GM23338 (cell line): ENCODE measurements at regions not wholly inside any gene's neighbourhood (a gene's known extent, or its start where the extent isn't known, plus 50 kb on each side); places are given as distances from the start of the nearest gene placed in this dataset.

Experiments
- ATAC-seq: fragments of 200-7000 bp; cut with Tn5 transposase; 3 replicates; pipeline ENCODE4 v1.9.1; 2020
- DNase-seq: peaks from one replicate; pipeline ENCODE4 v3.0.0-alpha.2; 2015; ENCODE audit warnings: low spot score
- H2AFZ ChIP-seq: fragments of 200-600 bp; sonication (generic); 2 replicates; pipeline ENCODE4 v1.8.0; 2016; ENCODE audit warnings: antibody characterized with exemption, mild to moderate bottlenecking, moderate library complexity
- H3F3A ChIP-seq: fragments of 200-600 bp; sonication (generic); replicated peaks from 2 replicates; pipeline ENCODE4 v1.8.0; 2017; ENCODE audit warnings: antibody characterized with exemption, mixed run types, low read depth
- H3K27ac ChIP-seq: fragments of 200-600 bp; sonication (generic); 2 replicates; pipeline ENCODE4 v1.6.1; 2016; ENCODE audit warnings: low read depth
- H3K27me3 ChIP-seq: fragments of 200-600 bp; sonication (generic); 2 replicates; pipeline ENCODE4 v1.8.0; 2016; ENCODE audit warnings: mild to moderate bottlenecking, mixed run types, moderate library complexity; ENCODE audit not compliant: insufficient read depth
- H3K36me3 ChIP-seq: fragments of 200-600 bp; sonication (generic); 2 replicates; pipeline ENCODE4 v1.8.0; 2016; ENCODE audit warnings: mild to moderate bottlenecking; ENCODE audit not compliant: insufficient read depth
- H3K4me1 ChIP-seq: fragments of 200-600 bp; sonication (generic); 2 replicates; pipeline ENCODE4 v1.8.0; 2016; ENCODE audit warnings: mild to moderate bottlenecking, moderate library complexity; ENCODE audit not compliant: insufficient read depth
- H3K4me2 ChIP-seq: fragments of 200-600 bp; sonication (generic); 2 replicates; pipeline ENCODE4 v1.7.1; 2017; ENCODE audit warnings: mixed run types
- H3K4me3 ChIP-seq: fragments of 200-600 bp; sonication (generic); 2 replicates; pipeline ENCODE4 v1.6.1; 2016; ENCODE audit warnings: mixed run types
- H3K79me2 ChIP-seq: fragments of 200-600 bp; sonication (generic); replicated peaks from 2 replicates; pipeline ENCODE4 v1.8.0; 2017; ENCODE audit warnings: mild to moderate bottlenecking; ENCODE audit not compliant: insufficient read depth
- H3K9me2 ChIP-seq: fragments of 200-600 bp; sonication (generic); 2 replicates; pipeline ENCODE4 v1.8.0; 2017; ENCODE audit not compliant: insufficient read depth
- H4K20me1 ChIP-seq: fragments of 200-600 bp; sonication (generic); replicated peaks from 2 replicates; pipeline ENCODE4 v1.8.0; 2017; ENCODE audit warnings: mild to moderate bottlenecking; ENCODE audit not compliant: insufficient read depth
- H3K27ac Mint-ChIP-seq: 2 replicates; pipeline ENCODE4 v1.8.0; 2020; ENCODE audit warnings: inconsistent platforms, mild to moderate bottlenecking, moderate library complexity, mixed read lengths
- H3K27me3 Mint-ChIP-seq: 3 replicates; pipeline ENCODE4 v1.8.0; 2022; ENCODE audit warnings: low read depth, mild to moderate bottlenecking, moderate library complexity, mixed read lengths, inconsistent platforms; ENCODE audit not compliant: insufficient read depth, poor library complexity
- H3K36me3 Mint-ChIP-seq: 3 replicates; pipeline ENCODE4 v1.8.0; 2021; ENCODE audit warnings: low read depth, mild to moderate bottlenecking, inconsistent platforms, moderate library complexity, mixed read lengths
- H3K4me1 Mint-ChIP-seq: 3 replicates; pipeline ENCODE4 v1.8.0; 2020; ENCODE audit warnings: mild to moderate bottlenecking, inconsistent platforms, mixed read lengths
- H3K4me3 Mint-ChIP-seq: 3 replicates; pipeline ENCODE4 v1.8.0; 2021; ENCODE audit warnings: moderate library complexity, mild to moderate bottlenecking, inconsistent platforms, mixed read lengths
- H3K9me3 Mint-ChIP-seq: 3 replicates; pipeline ENCODE4 v1.8.0; 2020; ENCODE audit warnings: moderate library complexity, mild to moderate bottlenecking, inconsistent platforms, mixed read lengths
- CREB1 ChIP-seq: fragments of 250-450 bp; sonication (Bioruptor Pico); IDR thresholded peaks from 2 replicates; pipeline ENCODE4 v1.5.0; 2020; ENCODE audit warnings: low read depth, mild to moderate bottlenecking, moderate library complexity
- EZH2 ChIP-seq: fragments of 200-600 bp; sonication (generic); IDR thresholded peaks from one replicate; pipeline ENCODE4 v1.8.0; 2017; ENCODE audit warnings: antibody characterized with exemption, mild to moderate bottlenecking, low read depth; ENCODE audit not compliant: unreplicated experiment
- EZH2phosphoT487 ChIP-seq: fragments of 200-600 bp; sonication (generic); IDR thresholded peaks from one replicate; pipeline ENCODE4 v1.8.1; 2018; ENCODE audit warnings: antibody characterized with exemption; ENCODE audit not compliant: unreplicated experiment
- JUNB ChIP-seq: IDR thresholded peaks from one replicate; pipeline ENCODE4 v1.6.1; 2016; ENCODE audit warnings: antibody characterized with exemption; ENCODE audit not compliant: unreplicated experiment
- NANOG ChIP-seq: IDR thresholded peaks from 2 replicates; pipeline ENCODE4 v1.6.1; 2016; ENCODE audit warnings: antibody characterized with exemption, borderline replicate concordance
- POLR2AphosphoS5 ChIP-seq: IDR thresholded peaks from 2 replicates; pipeline ENCODE4 v1.6.1; 2016; ENCODE audit warnings: antibody characterized with exemption, low read depth
- STAT1 ChIP-seq: IDR thresholded peaks from one replicate; pipeline ENCODE4 v1.6.1; 2016; ENCODE audit warnings: antibody characterized with exemption; ENCODE audit not compliant: unreplicated experiment
- ZNF114 ChIP-seq: fragments of 250-450 bp; sonication (Bioruptor Pico); IDR thresholded peaks from 2 replicates; pipeline ENCODE4 v1.5.0; 2020; ENCODE audit warnings: mild to moderate bottlenecking, moderate library complexity
- ZNF462 ChIP-seq: fragments of 250-450 bp; sonication (Bioruptor Pico); IDR thresholded peaks from 2 replicates; pipeline ENCODE4 v1.5.0; 2020; ENCODE audit warnings: mild to moderate bottlenecking, moderate library complexity
- TF ChIP-seq, protein P1 (sequence below): IDR thresholded peaks from 2 replicates; pipeline ENCODE4 v1.6.1; 2016; ENCODE audit warnings: antibody characterized with exemption

DNA sequence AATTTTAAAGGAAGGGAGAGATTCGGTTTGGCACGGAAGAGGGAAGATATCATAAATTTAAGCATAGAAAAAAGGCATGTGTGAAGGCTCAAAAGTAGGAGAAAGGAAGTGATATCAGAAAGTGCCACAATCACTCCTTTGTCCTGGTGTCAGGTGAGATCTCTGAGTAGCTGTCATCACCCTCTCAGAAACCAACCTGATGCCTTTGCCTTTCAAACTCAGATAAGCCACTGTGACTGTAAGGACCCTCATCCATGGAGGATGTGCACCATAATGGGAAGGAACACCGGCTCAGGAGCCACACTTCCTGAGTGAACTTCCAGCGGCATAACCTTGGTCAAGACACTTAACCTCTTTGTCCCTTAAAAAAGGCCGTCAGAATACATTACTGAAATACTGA lies 318.7 kb upstream of the SEMA6D start (continued):
- TF ChIP-seq ZNF462 (CRISPR knock-in tag), result no peak
- no peak for TF ChIP-seq POLR2AphosphoS5
- TF ChIP-seq CREB1 (CRISPR knock-in tag), result no peak
- TF ChIP-seq NANOG, result no peak

DNA sequence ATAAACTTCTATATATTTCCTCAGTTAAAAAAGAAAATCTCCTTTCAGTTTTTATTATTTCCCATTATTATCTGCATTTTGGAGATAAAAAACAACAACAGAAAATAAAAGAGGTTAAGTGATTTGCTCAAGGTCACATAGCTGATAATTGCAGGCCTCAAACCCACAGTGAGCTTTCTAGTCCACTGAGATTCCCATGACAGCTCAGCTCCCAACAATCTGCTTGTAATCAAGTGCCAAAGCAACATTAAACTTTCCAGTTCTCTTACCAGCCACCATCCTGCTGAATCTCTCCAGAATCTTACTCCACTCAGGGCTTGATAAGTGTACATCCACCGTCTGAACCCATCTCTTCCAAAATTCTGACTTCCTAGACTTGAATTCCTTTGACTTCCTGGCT lies 318.2 kb upstream of the SEMA6D start:
- no peak for DNase-seq
- no peak for ATAC-seq
- H3K4me2 ChIP-seq, result no peak overlapping the region
- H4K20me1 ChIP-seq, result no peaks in the 10 kb centered on the region
- H3F3A ChIP-seq, result no peaks in the 10 kb centered on the region
- Mint-ChIP-seq H3K9me3 (no peaks in the 10 kb centered on the region), H3K4me1 (peaks cover 13% of the 10 kb centered on the region), H3K27me3 (peaks cover under 1% of the 10 kb centered on the region), H3K36me3 (no peaks in the 10 kb centered on the region), H3K4me3 (no peak overlapping the region), H3K27ac (no peak overlapping the region)
- no peak overlapping the region for H2AFZ ChIP-seq
- no peaks in the 10 kb centered on the region for H3K79me2 ChIP-seq
- H3K4me1 ChIP-seq, result peaks cover 8% of the 10 kb centered on the region
- H3K36me3 ChIP-seq, result no peaks in the 10 kb centered on the region
- H3K4me3 ChIP-seq, result no peak overlapping the region
- H3K27ac ChIP-seq, result no peak overlapping the region
- no peaks in the 10 kb centered on the region for H3K27me3 ChIP-seq
- H3K9me2 ChIP-seq, result peaks cover 3% of the 10 kb centered on the region; the same call in 1 of the 2 replicates
- TF ChIP-seq JUNB (no peak), ZNF462 (CRISPR knock-in tag) (no peak), POLR2AphosphoS5 (no peak), ZNF114 (CRISPR knock-in tag) (no peak), EZH2 (no peak), CREB1 (CRISPR knock-in tag) (no peak), EZH2phosphoT487 (no peak), STAT1 (no peak)
- TF ChIP-seq, protein P1, sequence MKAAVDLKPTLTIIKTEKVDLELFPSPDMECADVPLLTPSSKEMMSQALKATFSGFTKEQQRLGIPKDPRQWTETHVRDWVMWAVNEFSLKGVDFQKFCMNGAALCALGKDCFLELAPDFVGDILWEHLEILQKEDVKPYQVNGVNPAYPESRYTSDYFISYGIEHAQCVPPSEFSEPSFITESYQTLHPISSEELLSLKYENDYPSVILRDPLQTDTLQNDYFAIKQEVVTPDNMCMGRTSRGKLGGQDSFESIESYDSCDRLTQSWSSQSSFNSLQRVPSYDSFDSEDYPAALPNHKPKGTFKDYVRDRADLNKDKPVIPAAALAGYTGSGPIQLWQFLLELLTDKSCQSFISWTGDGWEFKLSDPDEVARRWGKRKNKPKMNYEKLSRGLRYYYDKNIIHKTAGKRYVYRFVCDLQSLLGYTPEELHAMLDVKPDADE, result no peak
